NCI-H1092 (cell line): ENCODE measurements at regions not wholly inside any gene's neighbourhood (a gene's known extent, or its start where the extent isn't known, plus 50 kb on each side); places are given as distances from the start of the nearest gene placed in this dataset.

Experiments used
- DNase-seq: peaks from one replicate; lab custom pipeline; 2025; lab: John Stamatoyannopoulos, UW

DNA sequence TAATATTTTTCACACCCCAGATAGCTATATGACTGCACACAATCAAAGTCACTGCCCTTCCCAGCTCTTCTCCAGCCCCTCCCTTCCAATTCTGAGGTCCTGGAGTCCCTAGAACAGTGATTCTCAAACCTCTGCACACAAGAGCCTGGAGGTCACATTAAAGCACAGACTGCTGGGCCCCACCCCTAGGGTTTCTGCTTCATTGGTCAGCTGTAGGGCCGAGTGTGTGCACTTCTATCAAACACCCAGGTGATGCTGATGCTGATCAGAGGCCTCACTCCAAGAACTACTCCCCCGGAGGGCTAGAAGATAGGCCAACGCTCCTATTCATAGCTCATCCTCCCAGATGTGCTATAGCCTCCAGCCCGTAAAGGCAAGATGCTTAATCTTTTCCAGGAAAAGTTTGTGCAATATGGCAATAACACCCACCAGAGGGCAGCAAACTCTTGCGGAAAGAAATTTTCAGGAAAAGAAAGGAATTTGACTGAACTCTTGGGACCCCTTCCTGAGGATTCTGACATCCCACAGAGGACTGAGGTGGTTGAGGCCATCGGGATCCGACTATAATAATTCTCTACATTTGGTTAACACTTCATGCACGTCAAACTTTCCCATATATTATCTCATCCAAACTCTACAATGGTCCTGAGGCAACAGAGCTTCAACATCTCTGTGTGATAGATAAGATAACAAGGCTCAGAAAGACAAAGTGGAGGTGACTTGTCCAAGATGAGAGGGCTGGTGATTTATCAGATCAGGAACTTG, 194.2 kb upstream of the PKDCC start:
- DNase-seq, result peak; percentile 5

GRCh38 chr2:41854227-41854626, 193.6 kb upstream of the PKDCC start:
- no peak for DNase-seq

GRCh38 chr2:41856946-41857345, 190.9 kb upstream of the PKDCC start:
- DNase-seq, result no peak

DNA sequence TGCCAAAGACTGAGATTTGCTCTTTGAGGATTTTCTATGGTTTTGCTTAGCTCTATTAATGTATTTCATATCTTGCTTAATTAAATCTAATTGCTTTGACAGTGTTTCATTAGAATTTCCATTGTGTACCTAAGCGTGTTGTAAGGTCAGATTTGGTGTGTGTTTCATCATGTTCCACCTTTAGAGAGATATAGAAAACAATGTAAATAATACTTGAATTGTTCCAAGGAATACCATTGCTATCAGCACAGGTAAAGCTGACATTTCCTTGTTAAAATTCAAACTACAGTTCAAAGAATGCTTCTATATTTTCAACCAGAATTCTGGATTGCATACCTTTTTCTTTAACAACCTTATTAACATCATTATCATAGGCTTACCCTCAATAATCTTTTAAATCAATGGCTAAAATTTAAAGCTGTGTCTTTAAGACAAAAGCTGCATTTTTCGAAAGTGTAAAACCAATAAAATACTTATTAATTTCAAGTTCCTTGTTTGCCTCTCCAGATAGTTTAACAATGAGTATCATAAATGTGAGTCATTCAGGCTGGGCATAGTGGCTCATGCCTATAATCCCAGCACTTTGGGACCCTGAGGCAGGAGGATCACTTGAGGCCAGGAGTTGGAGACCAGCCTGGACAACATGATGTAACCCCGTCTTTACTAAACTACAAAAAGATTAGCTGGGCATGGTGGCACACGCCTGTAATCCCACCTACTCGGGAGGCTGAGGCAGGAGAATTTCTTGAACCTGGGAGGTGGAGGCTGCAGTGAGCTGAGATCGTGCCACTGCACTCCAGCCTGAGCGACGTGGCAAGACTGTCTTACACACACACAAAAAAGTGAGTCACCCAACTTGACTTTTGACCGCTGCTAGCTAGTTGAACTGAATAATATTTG, 188.0 kb upstream of the PKDCC start:
- DNase-seq, result no peak

GRCh38 chr2:41863062-41863461, 184.8 kb upstream of the PKDCC start:
- no peak for DNase-seq

GRCh38 chr2:41865263-41865662, 182.6 kb upstream of the PKDCC start:
- DNase-seq, result no peak

GRCh38 chr2:41867553-41867952, 180.3 kb upstream of the PKDCC start:
- no peak for DNase-seq

DNA sequence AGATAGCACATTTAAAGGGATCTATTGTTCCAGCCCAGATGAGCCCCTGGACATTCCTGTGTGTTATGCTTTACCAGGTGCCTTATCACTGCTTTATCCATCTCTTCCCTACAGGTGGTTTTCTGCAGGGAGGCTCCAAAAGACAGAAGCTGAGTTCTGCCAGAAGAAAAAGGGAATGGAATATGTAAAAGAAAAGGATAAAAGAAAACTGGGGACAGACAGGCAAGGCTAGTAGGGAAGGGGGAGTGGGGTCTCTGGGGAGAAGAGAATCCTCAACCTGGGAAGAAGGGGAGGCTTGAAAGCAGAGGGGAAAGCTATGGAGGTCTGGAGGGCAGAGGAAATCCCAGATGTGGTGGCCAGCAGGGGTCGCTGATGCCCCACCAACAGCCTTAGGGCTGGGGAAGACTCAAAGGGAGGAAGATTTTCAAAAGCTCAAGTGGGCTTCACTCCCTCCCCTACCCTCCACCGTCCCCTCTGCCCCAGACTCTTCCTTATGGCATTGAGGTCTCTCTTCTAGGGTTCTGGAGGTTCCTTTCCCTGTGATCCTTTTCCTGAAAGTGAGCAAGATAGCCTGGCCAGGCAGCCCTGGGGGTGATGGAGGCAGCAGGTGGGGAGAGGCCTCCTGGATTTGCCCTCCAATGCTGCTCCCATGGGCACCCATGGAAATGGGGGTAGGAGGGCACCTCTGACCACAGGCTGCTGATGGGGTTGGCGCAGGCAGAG, 178.1 kb upstream of the PKDCC start:
- peak; percentile 3 for DNase-seq

GRCh38 chr2:41870265-41870585, 177.6 kb upstream of the PKDCC start:
- DNase-seq, result no peak

- no peak for DNase-seq
These were observed 176.7 kb upstream of the PKDCC start for GRCh38 chr2:41871080-41871479.

GRCh38 chr2:41872646-41873045, 175.2 kb upstream of the PKDCC start:
- DNase-seq, result no peak

GRCh38 chr2:41873102-41874031, 174.5 kb upstream of the PKDCC start:
- DNase-seq, result no peak

DNA sequence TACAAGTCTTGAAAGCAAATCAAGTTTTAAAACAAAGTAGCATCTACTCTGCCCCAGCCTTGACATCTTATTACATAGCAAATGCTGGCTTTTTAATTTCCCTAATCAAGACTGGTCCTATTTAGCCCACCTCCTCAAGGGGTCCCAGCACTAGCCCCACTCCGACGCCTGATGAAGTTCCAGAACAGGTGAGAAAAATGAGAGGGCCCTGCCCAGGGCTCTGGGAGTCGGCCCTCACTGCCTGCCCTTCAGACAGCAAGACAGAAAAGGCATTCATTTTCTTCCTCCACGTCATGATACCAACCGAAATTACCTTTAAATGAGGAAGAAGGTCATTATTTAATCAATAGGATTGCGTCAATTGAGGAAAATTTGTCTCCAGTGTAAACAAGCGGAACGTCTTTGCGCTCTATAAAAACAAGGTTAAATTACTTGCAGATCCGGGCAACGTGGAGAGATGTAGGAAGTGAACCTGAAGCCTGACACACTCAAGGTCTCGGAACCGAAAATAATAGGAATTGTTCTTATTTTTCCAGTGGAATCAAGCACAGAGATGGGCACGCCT, 170.6 kb upstream of the PKDCC start:
- no peak for DNase-seq

GRCh38 chr2:41878056-41878455, 169.8 kb upstream of the PKDCC start:
- DNase-seq, result no peak

DNA sequence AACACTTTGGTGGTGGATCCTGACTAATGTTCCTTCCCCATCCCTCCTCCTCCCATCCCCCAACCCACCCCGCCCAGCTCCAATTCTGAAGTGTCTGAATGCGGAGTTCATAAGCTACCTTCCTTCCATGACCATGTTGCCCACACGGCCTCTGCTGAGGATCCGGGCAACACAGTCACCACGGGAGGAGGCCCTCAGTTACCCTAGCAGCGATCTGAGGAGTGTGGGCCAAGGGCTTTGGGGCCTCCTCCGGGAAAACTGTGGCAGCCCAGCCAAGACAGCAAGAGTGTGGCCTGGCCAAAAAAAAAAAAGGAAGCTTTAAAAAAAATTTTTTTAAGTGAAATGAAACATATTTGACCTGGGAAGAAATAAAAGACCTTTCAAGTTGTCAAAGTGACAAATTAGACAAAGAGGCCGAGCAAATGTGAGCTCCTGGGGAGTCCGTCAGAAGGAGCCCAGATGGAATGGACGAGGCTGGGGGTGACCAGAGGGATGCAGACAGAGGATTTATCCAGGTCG, 169.0 kb upstream of the PKDCC start:
- no peak for DNase-seq

DNA sequence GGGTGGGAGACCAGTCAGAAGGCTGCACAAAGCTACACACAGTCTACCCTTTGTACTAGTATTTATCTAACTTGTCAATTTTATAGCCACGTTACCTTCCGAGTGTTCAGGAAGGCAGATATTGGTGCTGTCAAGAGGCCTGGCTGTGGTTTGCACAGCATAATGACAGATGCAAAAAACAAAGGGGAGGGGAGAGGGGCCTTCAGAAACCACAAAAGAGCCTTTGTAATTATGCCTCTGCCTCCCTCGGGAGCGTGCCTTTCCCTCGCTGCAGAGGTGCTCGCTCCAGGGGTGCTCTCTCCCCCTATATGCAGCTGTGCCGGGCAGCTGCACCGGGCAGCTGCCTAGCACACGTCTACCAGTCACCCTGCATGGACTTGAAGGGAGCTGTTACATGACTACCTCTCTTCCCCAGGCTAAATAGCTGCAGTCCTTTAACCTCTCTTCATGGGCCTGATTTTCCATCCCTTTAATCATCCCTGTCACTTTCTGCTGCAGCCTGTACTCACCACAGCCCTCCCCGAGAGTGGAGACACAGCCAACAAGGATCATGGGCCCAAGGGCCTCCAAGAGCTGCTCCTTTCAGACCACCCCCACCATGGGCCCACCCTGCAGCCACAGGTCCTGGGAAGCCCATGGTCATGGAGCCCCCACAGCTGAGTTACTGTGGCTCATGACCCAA, 168.4 kb upstream of the PKDCC start:
- peak; percentile 9 for DNase-seq

DNA sequence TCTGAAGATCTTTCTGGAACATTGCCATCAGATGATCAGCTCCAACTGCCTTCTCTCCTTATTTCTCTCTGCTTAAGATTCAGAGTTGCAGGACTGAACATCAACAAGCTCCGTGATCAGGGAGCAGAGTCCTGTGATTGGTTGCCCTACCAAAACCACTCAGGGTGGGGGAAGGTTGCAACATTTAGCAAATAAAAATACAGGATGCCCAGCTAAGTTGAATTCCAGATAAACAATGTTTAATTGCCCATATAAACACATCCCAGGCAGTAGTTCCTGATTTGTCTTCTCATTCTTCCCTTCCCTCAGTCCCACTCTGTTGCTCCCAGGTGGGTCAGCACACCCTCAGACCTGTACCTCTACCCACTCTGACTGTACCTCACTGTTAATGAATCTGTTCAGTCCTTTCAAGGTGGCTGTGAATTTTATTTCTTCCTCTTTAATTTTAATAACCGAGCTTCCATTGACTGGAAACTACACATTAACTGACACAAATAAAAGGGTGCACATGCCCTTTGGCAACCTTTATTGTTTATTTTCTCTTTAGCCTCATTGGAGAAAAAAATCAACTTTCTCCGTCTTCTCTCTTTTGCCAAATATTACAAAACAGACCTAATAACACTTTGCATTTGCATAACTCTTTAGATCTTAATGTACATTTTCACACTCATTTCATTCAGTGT, 167.1 kb upstream of the PKDCC start:
- DNase-seq, result no peak

DNA sequence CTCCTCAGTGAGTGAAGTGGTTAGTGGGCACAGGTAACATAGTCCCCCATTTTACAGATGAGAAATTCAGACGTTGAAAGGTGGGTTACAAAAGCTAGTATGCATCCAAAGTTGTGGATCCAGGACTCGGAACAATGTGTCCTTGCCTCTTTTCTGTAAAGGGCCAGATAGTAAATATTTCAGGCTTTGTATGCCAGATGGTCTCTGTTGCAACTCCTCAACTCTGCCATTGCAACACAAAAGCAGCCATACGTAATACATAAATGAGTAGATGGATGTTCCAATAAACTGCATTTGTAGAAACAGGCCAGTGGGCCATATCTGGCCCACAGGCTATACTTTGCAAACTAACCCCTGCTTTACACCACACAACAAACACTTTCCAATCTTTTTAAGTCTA, 166.6 kb upstream of the PKDCC start:
- DNase-seq, result no peak

GRCh38 chr2:41884718-41885117, 163.1 kb upstream of the PKDCC start:
- no peak for DNase-seq

- no peak for DNase-seq
These were observed 161.6 kb upstream of the PKDCC start for GRCh38 chr2:41886145-41886664.
